Osteocyte (in vitro differentiated cells): ENCODE measurements at regions not wholly inside any gene's neighbourhood (a gene's known extent, or its start where the extent isn't known, plus 50 kb on each side); places are given as distances from the start of the nearest gene placed in this dataset.

ENCODE experiments used
- DNase-seq: peaks from one replicate; pipeline ENCODE4 v3.0.0; 2021; ENCODE audit warnings: mixed read lengths; ENCODE audit not compliant: unreplicated experiment; ENCODE audit errors: extremely low spot score
- H3K27ac Mint-ChIP-seq: one replicate; pipeline ENCODE4 v1.8.0; 2021; ENCODE audit warnings: mild to moderate bottlenecking, mixed read lengths; ENCODE audit not compliant: unreplicated experiment
- H3K27me3 Mint-ChIP-seq: one replicate; pipeline ENCODE4 v1.8.0; 2021; ENCODE audit warnings: mixed read lengths; ENCODE audit not compliant: unreplicated experiment
- H3K36me3 Mint-ChIP-seq: one replicate; pipeline ENCODE4 v1.8.0; 2021; ENCODE audit warnings: mixed read lengths; ENCODE audit not compliant: unreplicated experiment
- H3K4me1 Mint-ChIP-seq: one replicate; pipeline ENCODE4 v1.8.0; 2021; ENCODE audit warnings: mixed read lengths; ENCODE audit not compliant: unreplicated experiment
- H3K4me3 Mint-ChIP-seq: one replicate; pipeline ENCODE4 v1.8.0; 2021; ENCODE audit warnings: mild to moderate bottlenecking, moderate library complexity, mixed read lengths; ENCODE audit not compliant: unreplicated experiment
- H3K9me3 Mint-ChIP-seq: one replicate; pipeline ENCODE4 v1.8.0; 2021; ENCODE audit warnings: mixed read lengths; ENCODE audit not compliant: unreplicated experiment
- CTCF ChIP-seq: fragments of 200-600 bp; sonication (generic); IDR thresholded peaks from 2 replicates; pipeline ENCODE4 v1.5.0; 2021; ENCODE audit warnings: antibody characterized with exemption, mild to moderate bottlenecking, moderate library complexity

- no peaks in the 10 kb centered on the region for H3K9me3 Mint-ChIP-seq
- peaks cover 5% of the 10 kb centered on the region for H3K4me1 Mint-ChIP-seq
- no peaks in the 10 kb centered on the region for H3K36me3 Mint-ChIP-seq
- DNase-seq: no peak
- no peak for TF ChIP-seq CTCF
- no peak overlapping the region for H3K27ac Mint-ChIP-seq
- no peaks in the 10 kb centered on the region for H3K27me3 Mint-ChIP-seq
- no peak overlapping the region for H3K4me3 Mint-ChIP-seq
These were observed 246.3 kb downstream of the TXNL1 start for GRCh38 chr18:56391931-56392590.

- Mint-ChIP-seq H3K4me1 (peaks cover 5% of the 10 kb centered on the region), H3K27me3 (no peaks in the 10 kb centered on the region), H3K9me3 (no peaks in the 10 kb centered on the region), H3K36me3 (no peaks in the 10 kb centered on the region), H3K27ac (no peak overlapping the region), H3K4me3 (no peak overlapping the region)
- DNase-seq: no peak
- no peak for TF ChIP-seq CTCF
These were observed 247.8 kb downstream of the TXNL1 start for GRCh38 chr18:56390626-56391025.

GRCh38 chr18:56389190-56389589, 249.2 kb downstream of the TXNL1 start:
- DNase-seq: no peak
- no peaks in the 10 kb centered on the region for H3K27me3 Mint-ChIP-seq
- H3K4me1 Mint-ChIP-seq: no peaks in the 10 kb centered on the region
- no peak overlapping the region for H3K27ac Mint-ChIP-seq
- TF ChIP-seq CTCF: peak; percentile 18
- H3K36me3 Mint-ChIP-seq: no peaks in the 10 kb centered on the region
- no peak overlapping the region for H3K4me3 Mint-ChIP-seq
- H3K9me3 Mint-ChIP-seq: no peaks in the 10 kb centered on the region

GRCh38 chr18:56388571-56388970, 249.8 kb downstream of the TXNL1 start:
- H3K4me3 Mint-ChIP-seq: no peak overlapping the region
- no peak overlapping the region for H3K27ac Mint-ChIP-seq
- H3K9me3 Mint-ChIP-seq: no peaks in the 10 kb centered on the region
- H3K36me3 Mint-ChIP-seq: no peaks in the 10 kb centered on the region
- no peaks in the 10 kb centered on the region for H3K4me1 Mint-ChIP-seq
- TF ChIP-seq CTCF: no peak
- no peaks in the 10 kb centered on the region for H3K27me3 Mint-ChIP-seq
- no peak for DNase-seq

GRCh38 chr18:56386856-56387255, 251.5 kb downstream of the TXNL1 start:
- no peak for DNase-seq
- Mint-ChIP-seq H3K27ac (no peak overlapping the region), H3K36me3 (no peaks in the 10 kb centered on the region), H3K4me3 (no peak overlapping the region), H3K27me3 (no peaks in the 10 kb centered on the region), H3K4me1 (no peaks in the 10 kb centered on the region), H3K9me3 (no peaks in the 10 kb centered on the region)
- TF ChIP-seq CTCF: no peak
